Kidney (tissue), 13 donors: ENCODE measurements at regions not wholly inside any gene's neighbourhood (a gene's known extent, or its start where the extent isn't known, plus 50 kb on each side); places are given as distances from the start of the nearest gene placed in this dataset.

ENCODE experiments used
- DNase-seq, 5 donors: peaks; one replicate each; pipeline ENCODE4 v3.0.0-alpha.2; 2013 to 2020
- FAIRE-seq: peaks from 2 replicates; lab custom pipeline; 2012; peaks lifted over from hg19 to GRCh38; lab: Jason Lieb, UNC
- H3K27ac ChIP-seq, 2 donors: one replicate each; pipeline ENCODE4 v1.7.0; 2013; ENCODE audit warnings: low read depth in 2 of 2, low read length in 2 of 2, inconsistent platforms in 1 of 2
- H3K27me3 ChIP-seq: one replicate; pipeline ENCODE4 v1.7.1; 2013; ENCODE audit warnings: low read length, inconsistent platforms; ENCODE audit not compliant: control insufficient read depth, insufficient read depth
- H3K36me3 ChIP-seq, 3 donors: one replicate each; pipeline versions ENCODE4 v1.7.0 to v1.7.1; 2013; ENCODE audit warnings: low read length in 3 of 3, control low read depth in 1 of 3, inconsistent platforms in 1 of 3; ENCODE audit not compliant: insufficient read depth in 3 of 3, control insufficient read depth in 2 of 3
- H3K4me1 ChIP-seq, 3 donors: one replicate each; pipeline versions ENCODE4 v1.7.0 to v1.7.1; 2013; ENCODE audit warnings: low read length in 3 of 3, inconsistent platforms in 1 of 3, low read depth in 1 of 3; ENCODE audit not compliant: control insufficient read depth in 2 of 3, insufficient read depth in 2 of 3
- H3K4me3 ChIP-seq, 3 donors: one replicate each; pipeline versions ENCODE4 v1.7.0 to v1.8.1; 2013; ENCODE audit warnings: low read length in 3 of 3, control low read depth in 1 of 3, inconsistent platforms in 1 of 3
- H3K9ac ChIP-seq, 3 donors: one replicate each; pipeline versions ENCODE4 v1.7.0 to v1.7.1; 2013; ENCODE audit warnings: low read length in 3 of 3, control low read depth in 1 of 3, inconsistent platforms in 1 of 3
- H3K9me3 ChIP-seq, 3 donors: one replicate each; pipeline versions ENCODE4 v1.7.0 to v1.7.1; 2013; ENCODE audit warnings: low read length in 3 of 3, control low read depth in 1 of 3, inconsistent platforms in 1 of 3; ENCODE audit not compliant: control insufficient read depth in 2 of 3, insufficient read depth in 1 of 3
- CTCF ChIP-seq: IDR thresholded peaks from 3 replicates; pipeline ENCODE4 v1.5.1; 2012; ENCODE audit warnings: mild to moderate bottlenecking, moderate library complexity, borderline replicate concordance; ENCODE audit not compliant: insufficient read depth; ENCODE audit errors: extremely low read depth
- intact Hi-C: fragments of 100-400 bp; cut with DNase I; formaldehyde crosslinking; loops from one replicate; pipeline ENCODE4 v1.11.1; 2022
- donor health status: control.
- donor health status: control.
- donor health status: control.
- donor health status: control.
- donor health status: control.
- donor health status: DM: yes; HTN: yes; CAD: no.
- donor health status: Normal renal cell carcinoma (clear cell type).

GRCh38 chr9:79255651-79256260 lies 316.0 kb upstream of the TLE4 start:
- no peak overlapping the region for H3K4me3 ChIP-seq
- FAIRE-seq (no peak), DNase-seq (peak in 1 of 5 donors; percentile 10)
- H3K36me3 ChIP-seq = no peaks in the 10 kb centered on the region
- no peak overlapping the region for H3K9ac ChIP-seq
- no peaks in the 10 kb centered on the region for H3K9me3 ChIP-seq
- H3K27me3 ChIP-seq = peaks cover 14% of the 10 kb centered on the region
- intact Hi-C loops = no loop called here
- H3K4me1 ChIP-seq = peaks cover 0 to 6% (median 0%) of the 10 kb centered on the region in 3 donors
- no peak overlapping the region for H3K27ac ChIP-seq
- no peak for TF ChIP-seq CTCF

GRCh38 chr9:79256691-79257213 lies 315.0 kb upstream of the TLE4 start:
- intact Hi-C loops = no loop called here
- Histone ChIP-seq H3K4me1 (peaks cover 0 to 6% (median 0%) of the 10 kb centered on the region in 3 donors), H3K4me3 (peak overlapping the region; percentile 19 to 51 (median 36)), H3K27ac (no peak overlapping the region), H3K27me3 (peaks cover 14% of the 10 kb centered on the region), H3K36me3 (no peaks in the 10 kb centered on the region), H3K9me3 (no peaks in the 10 kb centered on the region), H3K9ac (peak overlapping the region in 1 of 3 donors; percentile 25)
- no peak for FAIRE-seq
- TF ChIP-seq CTCF = no peak
- DNase-seq = peak; percentile 74 to 94 (median 87)

- no peak for FAIRE-seq
- H3K4me1 ChIP-seq = peaks cover 0 to 6% (median 0%) of the 10 kb centered on the region in 3 donors
- peak in 4 of 5 donors; percentile 70 to 84 (median 78) for DNase-seq
These were observed 314.5 kb upstream of the TLE4 start for GRCh38 chr9:79257228-79257781.

More at GRCh38 chr9:79257228-79257781, 314.5 kb upstream of the TLE4 start:
- Histone ChIP-seq H3K9me3 (no peaks in the 10 kb centered on the region), H3K4me3 (peak overlapping the region in 2 of 3 donors; percentile 36 to 51), H3K36me3 (no peaks in the 10 kb centered on the region), H3K27me3 (peaks cover 14% of the 10 kb centered on the region), H3K9ac (peak overlapping the region in 1 of 3 donors; percentile 30), H3K27ac (no peak overlapping the region)
- intact Hi-C loops = no loop called here
- TF ChIP-seq CTCF = no peak
